ENCODE measurements at regions not wholly inside any gene's neighbourhood (a gene's known extent, or its start where the extent isn't known, plus 50 kb on each side); places are given as distances from the start of the nearest gene placed in this dataset.
"Not testable (repeated sequence)": the region's sequence is repeated elsewhere in the genome, so short reads cannot be mapped to it uniquely, and the experiment has no call there.

- H3K4me3 ChIP-seq (ENCODE audit: low read length) = no peak overlapping the region
- no peak for DNase-seq (ENCODE audit: low read depth)
- TF ChIP-seq CTCF (conservative IDR thresholded peaks at IDR 0.05; ENCODE audit: low read length) = no peak
Observed at GRCh38 chr9:20242510-20243189, 379.6 kb downstream of the MLLT3 start.

GRCh38 chr9:20240498-20240897 is 381.8 kb downstream of the MLLT3 start:
- H3K4me3 ChIP-seq (ENCODE audit: low read length) = no peak overlapping the region
- DNase-seq (ENCODE audit: low read depth) = no peak
- no peak for TF ChIP-seq CTCF (conservative IDR thresholded peaks at IDR 0.05; ENCODE audit: low read length)

GRCh38 chr9:20238921-20239320 is 383.4 kb downstream of the MLLT3 start:
- TF ChIP-seq CTCF (conservative IDR thresholded peaks at IDR 0.05; ENCODE audit: low read length) = no peak

GRCh38 chr9:20237686-20238085 is 384.6 kb downstream of the MLLT3 start:
- no peak overlapping the region for H3K4me3 ChIP-seq (ENCODE audit: low read length)
- TF ChIP-seq CTCF (conservative IDR thresholded peaks at IDR 0.05; ENCODE audit: low read length) = no peak
- no peak for DNase-seq (ENCODE audit: low read depth)

More at GRCh38 chr9:20238921-20239320, 383.4 kb downstream of the MLLT3 start:
- no peak overlapping the region for H3K4me3 ChIP-seq (ENCODE audit: low read length)
- no peak for DNase-seq (ENCODE audit: low read depth)

- DNase-seq (ENCODE audit: low read depth) = no peak
- no peak for TF ChIP-seq CTCF (conservative IDR thresholded peaks at IDR 0.05; ENCODE audit: low read length)
- H3K4me3 ChIP-seq (ENCODE audit: low read length) = no peak overlapping the region
Observed at GRCh38 chr9:20236676-20237075, 385.6 kb downstream of the MLLT3 start.

GRCh38 chr9:20235206-20235605 is 387.1 kb downstream of the MLLT3 start:
- H3K4me3 ChIP-seq (ENCODE audit: low read length); DNase-seq (ENCODE audit: low read depth): not testable (repeated sequence)

- no peak for DNase-seq (ENCODE audit: low read depth)
- H3K4me3 ChIP-seq (ENCODE audit: low read length) = no peak overlapping the region
- TF ChIP-seq CTCF (conservative IDR thresholded peaks at IDR 0.05; ENCODE audit: low read length) = no peak
Observed at GRCh38 chr9:20228096-20228495, 394.2 kb downstream of the MLLT3 start.
